Neural cell (in vitro differentiated cells): ENCODE measurements at regions not wholly inside any gene's neighbourhood (a gene's known extent, or its start where the extent isn't known, plus 50 kb on each side); places are given as distances from the start of the nearest gene placed in this dataset.

ENCODE experiments used
- H2AFZ ChIP-seq: fragments of 200-600, 300-800 bp; sonication (generic), shearing (Covaris generic); 2 replicates; pipeline ENCODE4 v1.6.0; 2014; ENCODE audit warnings: low read depth, mild to moderate bottlenecking, antibody characterized with exemption, low read length, moderate library complexity
- H3F3A ChIP-seq: fragments of 200-600 bp; shearing (Covaris generic); 2 replicates; pipeline ENCODE4 v1.6.1; 2016; ENCODE audit warnings: mild to moderate bottlenecking, moderate library complexity, mixed read lengths, antibody characterized with exemption, low read length; ENCODE audit not compliant: insufficient read depth, poor library complexity, severe bottlenecking
- H3K27ac ChIP-seq: fragments of 200-600, 300-800 bp; sonication (generic), shearing (Covaris generic); 2 replicates; pipeline ENCODE4 v1.5.1; 2014; ENCODE audit warnings: mild to moderate bottlenecking, low read length, moderate library complexity
- H3K27me3 ChIP-seq: fragments of 300-800, 200-600 bp; sonication (generic), shearing (Covaris generic); 2 replicates; pipeline ENCODE4 v1.6.0; 2014; ENCODE audit warnings: mild to moderate bottlenecking, low read depth, low read length, moderate library complexity; ENCODE audit not compliant: insufficient read depth
- H3K36me3 ChIP-seq: fragments of 300-800, 200-600 bp; sonication (generic), shearing (Covaris generic); 2 replicates; pipeline ENCODE4 v1.5.1; 2014; ENCODE audit warnings: mild to moderate bottlenecking, antibody characterized with exemption, low read length, moderate library complexity; ENCODE audit not compliant: insufficient read depth
- H3K4me2 ChIP-seq: fragments of 300-800, 200-600 bp; sonication (generic), shearing (Covaris generic); 2 replicates; pipeline ENCODE4 v1.6.0; 2014; ENCODE audit warnings: mild to moderate bottlenecking, low read length
- H3K4me3 ChIP-seq: fragments of 300-800, 200-600 bp; sonication (generic), shearing (Covaris generic); 2 replicates; pipeline ENCODE4 v1.5.1; 2014; ENCODE audit warnings: mild to moderate bottlenecking, low read length, moderate library complexity
- H3K79me2 ChIP-seq: fragments of 200-600 bp; shearing (Covaris generic); replicated peaks from 2 replicates; pipeline ENCODE4 v1.6.0; 2014; ENCODE audit warnings: mild to moderate bottlenecking, low read length, moderate library complexity; ENCODE audit not compliant: insufficient read depth
- H3K9ac ChIP-seq: fragments of 300-800, 200-600 bp; sonication (generic), shearing (Covaris generic); 2 replicates; pipeline ENCODE4 v1.6.1; 2016; ENCODE audit warnings: mild to moderate bottlenecking, low read length, mixed read lengths
- H3K9me2 ChIP-seq: fragments of 200-600 bp; shearing (Covaris generic); 2 replicates; pipeline ENCODE4 v1.6.1; 2016; ENCODE audit warnings: mild to moderate bottlenecking, low read length, mixed read lengths; ENCODE audit not compliant: insufficient read depth
- H3K9me3 ChIP-seq: fragments of 200-600, 300-800 bp; sonication (generic), shearing (Covaris generic); 2 replicates; pipeline ENCODE4 v1.6.1; 2016; ENCODE audit warnings: mild to moderate bottlenecking, mixed run types, low read length, moderate library complexity, mixed read lengths
- H4K20me1 ChIP-seq: fragments of 200-600 bp; shearing (Covaris generic); 2 replicates; pipeline ENCODE4 v1.6.1; 2016; ENCODE audit warnings: mild to moderate bottlenecking, mixed run types; ENCODE audit not compliant: insufficient read depth
- EP300 ChIP-seq: fragments of 450-650 bp; conservative IDR thresholded peaks from 2 replicates; pipeline ENCODE4 v1.6.1; 2014; ENCODE audit warnings: antibody characterized with exemption, mild to moderate bottlenecking, moderate library complexity; ENCODE audit not compliant: poor library complexity, severe bottlenecking
- EZH2 ChIP-seq: fragments of 200-600, 300-800 bp; shearing (Covaris generic), sonication (generic); IDR thresholded peaks from 2 replicates; pipeline ENCODE4 v1.6.1; 2014; ENCODE audit warnings: antibody characterized with exemption, low read length, borderline replicate concordance, mild to moderate bottlenecking; ENCODE audit not compliant: insufficient read depth, poor library complexity, severe bottlenecking
- MXI1 ChIP-seq: fragments of 450-650 bp; conservative IDR thresholded peaks from 2 replicates; pipeline ENCODE4 v1.6.1; 2014; ENCODE audit warnings: antibody characterized with exemption, mild to moderate bottlenecking; ENCODE audit not compliant: poor library complexity, severe bottlenecking
- POLR2AphosphoS5 ChIP-seq: IDR thresholded peaks from 2 replicates; pipeline ENCODE4 v1.6.1; 2012
- RAD21 ChIP-seq: fragments of 450-650 bp; conservative IDR thresholded peaks from 2 replicates; pipeline ENCODE4 v1.6.1; 2014; ENCODE audit warnings: antibody characterized with exemption, mild to moderate bottlenecking, moderate library complexity
- SMC3 ChIP-seq: fragments of 450-650 bp; conservative IDR thresholded peaks from 2 replicates; pipeline ENCODE4 v1.6.1; 2014; ENCODE audit warnings: antibody characterized with exemption, mild to moderate bottlenecking, moderate library complexity; ENCODE audit not compliant: poor library complexity
- TAF1 ChIP-seq: IDR thresholded peaks from 2 replicates; pipeline ENCODE4 v1.6.1; 2012; ENCODE audit warnings: low read depth
- TF ChIP-seq, protein P1 (sequence below): IDR thresholded peaks from 2 replicates; pipeline ENCODE4 v1.6.1; 2012; ENCODE audit warnings: borderline replicate concordance
- TF ChIP-seq, protein P2 (sequence below): fragments of 450-650 bp; IDR thresholded peaks from 2 replicates; pipeline ENCODE4 v1.5.1; 2014; ENCODE audit warnings: antibody characterized with exemption, mild to moderate bottlenecking, moderate library complexity; ENCODE audit not compliant: poor library complexity, severe bottlenecking

GRCh38 chr1:55399346-55399745 is 184.2 kb upstream of the USP24 start:
- Histone ChIP-seq H4K20me1 (no peaks in the 10 kb centered on the region), H3K27me3 (no peaks in the 10 kb centered on the region), H3K27ac (no peak overlapping the region), H3K79me2 (no peaks in the 10 kb centered on the region), H3K4me3 (no peak overlapping the region), H3K4me2 (no peak overlapping the region), H3K9ac (no peak overlapping the region), H3K9me2 (no peaks in the 10 kb centered on the region), H3K36me3 (no peaks in the 10 kb centered on the region), H3F3A (no peaks in the 10 kb centered on the region), H3K9me3 (no peaks in the 10 kb centered on the region), H2AFZ (no peak overlapping the region)
- TF ChIP-seq EZH2, result no peak
- no peak for TF ChIP-seq TAF1

DNA sequence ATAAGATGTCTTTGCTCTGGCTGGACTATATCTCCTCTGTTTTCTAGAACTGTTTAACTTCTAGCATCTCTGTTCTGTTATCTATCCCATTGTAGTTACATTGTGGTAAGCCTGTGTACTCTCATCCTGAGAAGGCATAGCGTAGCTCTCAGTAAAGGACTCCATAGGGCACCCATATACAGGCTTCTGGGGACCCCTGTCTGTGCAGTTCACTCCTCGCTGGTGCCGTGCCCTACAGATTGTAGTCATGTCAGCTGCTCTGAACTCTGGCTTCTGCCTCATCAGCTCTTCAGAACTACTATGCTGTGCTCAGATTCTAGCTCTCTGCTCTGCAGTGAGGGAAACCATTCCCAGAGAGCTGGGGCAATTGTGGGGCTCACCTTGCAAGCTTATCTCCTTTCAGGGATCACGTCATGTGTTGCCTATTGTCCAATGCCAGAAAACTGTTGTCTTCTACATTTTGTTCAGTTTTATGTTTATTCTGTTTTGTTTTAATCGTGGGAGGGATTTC is 181.3 kb upstream of the USP24 start:
- no peaks in the 10 kb centered on the region for H3K9me2 ChIP-seq
- no peaks in the 10 kb centered on the region for H3K9me3 ChIP-seq
- TF ChIP-seq EP300, result no peak
- TF ChIP-seq POLR2AphosphoS5, result no peak
- TF ChIP-seq, protein P1, sequence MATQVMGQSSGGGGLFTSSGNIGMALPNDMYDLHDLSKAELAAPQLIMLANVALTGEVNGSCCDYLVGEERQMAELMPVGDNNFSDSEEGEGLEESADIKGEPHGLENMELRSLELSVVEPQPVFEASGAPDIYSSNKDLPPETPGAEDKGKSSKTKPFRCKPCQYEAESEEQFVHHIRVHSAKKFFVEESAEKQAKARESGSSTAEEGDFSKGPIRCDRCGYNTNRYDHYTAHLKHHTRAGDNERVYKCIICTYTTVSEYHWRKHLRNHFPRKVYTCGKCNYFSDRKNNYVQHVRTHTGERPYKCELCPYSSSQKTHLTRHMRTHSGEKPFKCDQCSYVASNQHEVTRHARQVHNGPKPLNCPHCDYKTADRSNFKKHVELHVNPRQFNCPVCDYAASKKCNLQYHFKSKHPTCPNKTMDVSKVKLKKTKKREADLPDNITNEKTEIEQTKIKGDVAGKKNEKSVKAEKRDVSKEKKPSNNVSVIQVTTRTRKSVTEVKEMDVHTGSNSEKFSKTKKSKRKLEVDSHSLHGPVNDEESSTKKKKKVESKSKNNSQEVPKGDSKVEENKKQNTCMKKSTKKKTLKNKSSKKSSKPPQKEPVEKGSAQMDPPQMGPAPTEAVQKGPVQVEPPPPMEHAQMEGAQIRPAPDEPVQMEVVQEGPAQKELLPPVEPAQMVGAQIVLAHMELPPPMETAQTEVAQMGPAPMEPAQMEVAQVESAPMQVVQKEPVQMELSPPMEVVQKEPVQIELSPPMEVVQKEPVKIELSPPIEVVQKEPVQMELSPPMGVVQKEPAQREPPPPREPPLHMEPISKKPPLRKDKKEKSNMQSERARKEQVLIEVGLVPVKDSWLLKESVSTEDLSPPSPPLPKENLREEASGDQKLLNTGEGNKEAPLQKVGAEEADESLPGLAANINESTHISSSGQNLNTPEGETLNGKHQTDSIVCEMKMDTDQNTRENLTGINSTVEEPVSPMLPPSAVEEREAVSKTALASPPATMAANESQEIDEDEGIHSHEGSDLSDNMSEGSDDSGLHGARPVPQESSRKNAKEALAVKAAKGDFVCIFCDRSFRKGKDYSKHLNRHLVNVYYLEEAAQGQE, result no peak
- TF ChIP-seq EZH2, result no peak
- no peak for TF ChIP-seq SMC3
- TF ChIP-seq MXI1, result no peak
- no peak for TF ChIP-seq RAD21
- TF ChIP-seq TAF1, result no peak
- TF ChIP-seq, protein P2, sequence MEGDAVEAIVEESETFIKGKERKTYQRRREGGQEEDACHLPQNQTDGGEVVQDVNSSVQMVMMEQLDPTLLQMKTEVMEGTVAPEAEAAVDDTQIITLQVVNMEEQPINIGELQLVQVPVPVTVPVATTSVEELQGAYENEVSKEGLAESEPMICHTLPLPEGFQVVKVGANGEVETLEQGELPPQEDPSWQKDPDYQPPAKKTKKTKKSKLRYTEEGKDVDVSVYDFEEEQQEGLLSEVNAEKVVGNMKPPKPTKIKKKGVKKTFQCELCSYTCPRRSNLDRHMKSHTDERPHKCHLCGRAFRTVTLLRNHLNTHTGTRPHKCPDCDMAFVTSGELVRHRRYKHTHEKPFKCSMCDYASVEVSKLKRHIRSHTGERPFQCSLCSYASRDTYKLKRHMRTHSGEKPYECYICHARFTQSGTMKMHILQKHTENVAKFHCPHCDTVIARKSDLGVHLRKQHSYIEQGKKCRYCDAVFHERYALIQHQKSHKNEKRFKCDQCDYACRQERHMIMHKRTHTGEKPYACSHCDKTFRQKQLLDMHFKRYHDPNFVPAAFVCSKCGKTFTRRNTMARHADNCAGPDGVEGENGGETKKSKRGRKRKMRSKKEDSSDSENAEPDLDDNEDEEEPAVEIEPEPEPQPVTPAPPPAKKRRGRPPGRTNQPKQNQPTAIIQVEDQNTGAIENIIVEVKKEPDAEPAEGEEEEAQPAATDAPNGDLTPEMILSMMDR, result no peak
- H3K9ac ChIP-seq, result no peak overlapping the region
- H2AFZ ChIP-seq, result no peak overlapping the region
- no peaks in the 10 kb centered on the region for H3K27me3 ChIP-seq
- H3K79me2 ChIP-seq, result no peaks in the 10 kb centered on the region
- no peaks in the 10 kb centered on the region for H3F3A ChIP-seq
- no peak overlapping the region for H3K4me3 ChIP-seq
- H3K27ac ChIP-seq, result no peak overlapping the region
- no peak overlapping the region for H3K4me2 ChIP-seq
- no peaks in the 10 kb centered on the region for H4K20me1 ChIP-seq
- H3K36me3 ChIP-seq, result no peaks in the 10 kb centered on the region

GRCh38 chr1:55388960-55389359 is 173.8 kb upstream of the USP24 start:
- Histone ChIP-seq H4K20me1 (no peaks in the 10 kb centered on the region), H3K9ac (no peak overlapping the region), H2AFZ (no peak overlapping the region), H3K4me3 (no peak overlapping the region), H3K9me2 (no peaks in the 10 kb centered on the region), H3K9me3 (no peaks in the 10 kb centered on the region), H3K36me3 (no peaks in the 10 kb centered on the region), H3K79me2 (no peaks in the 10 kb centered on the region), H3K27me3 (no peaks in the 10 kb centered on the region), H3K27ac (no peak overlapping the region), H3F3A (no peaks in the 10 kb centered on the region), H3K4me2 (no peak overlapping the region)
- TF ChIP-seq EP300 (no peak), POLR2AphosphoS5 (no peak), TAF1 (no peak), EZH2 (no peak), SMC3 (no peak), MXI1 (no peak), RAD21 (no peak)
- TF ChIP-seq, protein P2, result no peak
- TF ChIP-seq, protein P1, result no peak
